HEK293 (cell line): ENCODE measurements at regions not wholly inside any gene's neighbourhood (a gene's known extent, or its start where the extent isn't known, plus 50 kb on each side); places are given as distances from the start of the nearest gene placed in this dataset.
A peak's percentile ranks its signal among the peaks of the same experiment; 100 is the strongest.

Experiments used
- KLF10 ChIP-seq: fragments of 450-650 bp; IDR thresholded peaks from 2 replicates; pipeline ENCODE4 v1.5.1; 2018; ENCODE audit warnings: missing biosample characterization, mild to moderate bottlenecking, missing genetic modification characterization
- KLF7 ChIP-seq: fragments of 450-650 bp; formaldehyde crosslinking; IDR thresholded peaks from 2 replicates; pipeline ENCODE4 v1.5.1; 2016; ENCODE audit warnings: missing biosample characterization, missing genetic modification characterization, borderline replicate concordance
- KLF8 ChIP-seq: fragments of 450-650 bp; formaldehyde crosslinking; IDR thresholded peaks from 2 replicates; pipeline ENCODE4 v1.5.1; 2016; ENCODE audit warnings: missing biosample characterization, missing genetic modification characterization
- MYNN ChIP-seq: fragments of 450-650 bp; formaldehyde crosslinking; IDR thresholded peaks from 2 replicates; pipeline ENCODE4 v1.5.1; 2016; ENCODE audit warnings: missing biosample characterization, missing genetic modification characterization, borderline replicate concordance
- OSR2 ChIP-seq: fragments of 450-650 bp; formaldehyde crosslinking; IDR thresholded peaks from 2 replicates; pipeline ENCODE4 v1.5.1; 2016; ENCODE audit warnings: missing biosample characterization, missing genetic modification characterization
- REPIN1 ChIP-seq: fragments of 450-650 bp; formaldehyde crosslinking; IDR thresholded peaks from 2 replicates; pipeline ENCODE4 v1.5.1; 2017; ENCODE audit warnings: missing biosample characterization, missing genetic modification characterization, low read depth
- SP2 ChIP-seq: fragments of 450-650 bp; formaldehyde crosslinking; IDR thresholded peaks from 2 replicates; pipeline ENCODE4 v1.5.1; 2016; ENCODE audit warnings: missing biosample characterization, missing genetic modification characterization
- WT1 ChIP-seq: fragments of 450-650 bp; formaldehyde crosslinking; IDR thresholded peaks from 2 replicates; pipeline ENCODE4 v1.5.1; 2016; ENCODE audit warnings: missing biosample characterization, missing genetic modification characterization
- ZNF138 ChIP-seq: fragments of 450-650 bp; formaldehyde crosslinking; IDR thresholded peaks from 2 replicates; pipeline ENCODE4 v1.5.1; 2016; ENCODE audit warnings: missing biosample characterization, missing genetic modification characterization, borderline replicate concordance
- ZNF211 ChIP-seq: fragments of 450-650 bp; formaldehyde crosslinking; IDR thresholded peaks from 2 replicates; pipeline ENCODE4 v1.5.1; 2016; ENCODE audit warnings: low read depth, missing biosample characterization, missing genetic modification characterization
- ZNF248 ChIP-seq: fragments of 450-650 bp; formaldehyde crosslinking; IDR thresholded peaks from 2 replicates; pipeline ENCODE4 v1.5.1; 2017; ENCODE audit warnings: missing biosample characterization, missing genetic modification characterization
- ZNF335 ChIP-seq: fragments of 450-650 bp; formaldehyde crosslinking; conservative IDR thresholded peaks from 2 replicates; pipeline ENCODE4 v1.5.1; 2016; ENCODE audit warnings: missing biosample characterization, missing genetic modification characterization
- ZNF350 ChIP-seq: fragments of 450-650 bp; formaldehyde crosslinking; IDR thresholded peaks from 2 replicates; pipeline ENCODE4 v1.5.0; 2017; ENCODE audit warnings: missing biosample characterization, mild to moderate bottlenecking, missing genetic modification characterization
- ZNF473 ChIP-seq: fragments of 450-650 bp; formaldehyde crosslinking; IDR thresholded peaks from 2 replicates; pipeline ENCODE4 v1.5.1; 2017; ENCODE audit warnings: missing biosample characterization, missing genetic modification characterization
- ZNF521 ChIP-seq: fragments of 450-650 bp; formaldehyde crosslinking; IDR thresholded peaks from 2 replicates; pipeline ENCODE4 v1.5.1; 2017; ENCODE audit warnings: missing biosample characterization, mild to moderate bottlenecking, missing genetic modification characterization
- ZNF530 ChIP-seq: fragments of 450-650 bp; formaldehyde crosslinking; IDR thresholded peaks from 2 replicates; pipeline ENCODE4 v1.5.1; 2016; ENCODE audit warnings: low read depth, missing biosample characterization, missing genetic modification characterization
- ZNF544 ChIP-seq: fragments of 450-650 bp; formaldehyde crosslinking; IDR thresholded peaks from 2 replicates; pipeline ENCODE4 v1.5.0; 2017; ENCODE audit warnings: missing biosample characterization, missing genetic modification characterization
- ZNF549 ChIP-seq: fragments of 450-650 bp; IDR thresholded peaks from 2 replicates; pipeline ENCODE4 v1.5.1; 2018; ENCODE audit warnings: missing biosample characterization, missing genetic modification characterization, mild to moderate bottlenecking, inconsistent platforms, moderate library complexity
- ZNF558 ChIP-seq: fragments of 450-650 bp; formaldehyde crosslinking; IDR thresholded peaks from 2 replicates; pipeline ENCODE4 v1.5.1; 2016; ENCODE audit warnings: missing biosample characterization, missing genetic modification characterization
- ZNF600 ChIP-seq: fragments of 450-650 bp; formaldehyde crosslinking; IDR thresholded peaks from 2 replicates; pipeline ENCODE4 v1.5.1; 2016; ENCODE audit warnings: missing biosample characterization, missing genetic modification characterization
- ZNF658 ChIP-seq: fragments of 450-650 bp; formaldehyde crosslinking; IDR thresholded peaks from 2 replicates; pipeline ENCODE4; 2016; ENCODE audit warnings: missing biosample characterization, missing genetic modification characterization
- ZNF660 ChIP-seq: fragments of 450-650 bp; IDR thresholded peaks from 2 replicates; pipeline ENCODE4 v1.5.1; 2018; ENCODE audit warnings: missing biosample characterization, mild to moderate bottlenecking, missing genetic modification characterization
- ZNF677 ChIP-seq: fragments of 450-650 bp; IDR thresholded peaks from 2 replicates; pipeline ENCODE4 v1.5.0; 2018; ENCODE audit warnings: missing biosample characterization, mild to moderate bottlenecking, missing genetic modification characterization, moderate library complexity
- ZNF792 ChIP-seq: fragments of 450-650 bp; formaldehyde crosslinking; IDR thresholded peaks from 2 replicates; pipeline ENCODE4 v1.5.1; 2016; ENCODE audit warnings: missing biosample characterization, missing genetic modification characterization
- ZSCAN23 ChIP-seq: fragments of 450-650 bp; formaldehyde crosslinking; IDR thresholded peaks from 2 replicates; pipeline ENCODE4 v1.5.1; 2016; ENCODE audit warnings: missing biosample characterization, missing genetic modification characterization
- TF ChIP-seq, protein P1 (sequence below): fragments of 450-650 bp; formaldehyde crosslinking; IDR thresholded peaks from 2 replicates; pipeline ENCODE4 v1.5.1; 2016; ENCODE audit warnings: missing biosample characterization, missing genetic modification characterization
- TF ChIP-seq, protein P2 (sequence below): fragments of 450-650 bp; formaldehyde crosslinking; IDR thresholded peaks from 2 replicates; pipeline ENCODE4 v1.5.1; 2016; ENCODE audit warnings: missing biosample characterization, missing genetic modification characterization
- TF ChIP-seq, protein P3 (sequence below): fragments of 450-650 bp; IDR thresholded peaks from 2 replicates; pipeline ENCODE4 v1.5.1; 2018; ENCODE audit warnings: missing biosample characterization, mild to moderate bottlenecking, missing genetic modification characterization
- TF ChIP-seq, protein P4 (sequence below): fragments of 450-650 bp; formaldehyde crosslinking; conservative IDR thresholded peaks from 2 replicates; pipeline ENCODE4 v1.5.1; 2016; ENCODE audit warnings: low read depth, missing biosample characterization, missing genetic modification characterization
- TF ChIP-seq, protein P5 (sequence below): fragments of 450-650 bp; formaldehyde crosslinking; IDR thresholded peaks from 2 replicates; pipeline ENCODE4 v1.5.1; 2017; ENCODE audit warnings: missing biosample characterization, missing genetic modification characterization
- TF ChIP-seq, protein P6 (sequence below): fragments of 450-650 bp; formaldehyde crosslinking; IDR thresholded peaks from 2 replicates; pipeline ENCODE4 v1.5.1; 2017; ENCODE audit warnings: missing biosample characterization, missing genetic modification characterization
- TF ChIP-seq, protein P7 (sequence below): fragments of 450-650 bp; formaldehyde crosslinking; IDR thresholded peaks from 2 replicates; pipeline ENCODE4 v1.5.1; 2016; ENCODE audit warnings: missing biosample characterization, missing genetic modification characterization

DNA sequence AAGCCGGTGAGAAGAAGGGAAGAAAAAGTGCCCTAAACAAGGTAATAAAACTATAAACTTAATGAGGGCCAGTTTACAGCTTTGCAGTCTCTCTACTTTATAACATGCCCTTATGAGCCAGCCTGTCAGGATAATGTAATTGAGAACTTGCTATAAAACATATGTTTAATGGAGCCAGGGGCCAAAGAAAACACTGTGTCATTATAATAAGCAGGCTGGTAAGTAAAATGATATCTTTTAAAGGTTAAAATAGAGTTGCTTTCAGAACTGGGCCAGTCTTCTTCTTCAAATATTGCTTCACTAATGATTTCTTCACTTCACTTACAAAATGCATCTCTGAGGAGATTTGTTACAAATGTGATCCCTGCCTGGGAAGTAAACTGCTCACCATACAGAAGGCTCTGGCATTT lies 192.5 kb downstream of the SHOX2 start (continued):
- TF ChIP-seq ZNF549 (tag by site-specific recombination) (peak; percentile 53; the same call in 1 of the 2 replicates), REPIN1 (tag by site-specific recombination) (no peak), ZNF600 (tag by site-specific recombination) (no peak), ZSCAN23 (tag by site-specific recombination) (no peak), ZNF660 (tag by site-specific recombination) (no peak), ZNF350 (tag by site-specific recombination) (0 out of 2 replicates have a peak, but pooled peaks have one; percentile 27), KLF8 (peak; percentile 51; the same call in 1 of the 2 replicates), ZNF138 (tag by site-specific recombination) (no peak), ZNF530 (tag by site-specific recombination) (no peak), ZNF544 (tag by site-specific recombination) (no peak), ZNF521 (tag by site-specific recombination) (no peak), KLF7 (tag by site-specific recombination) (no peak), SP2 (no peak), ZNF558 (tag by site-specific recombination) (peak; percentile 70; the same call in 1 of the 2 replicates), WT1 (peak; percentile 75), ZNF677 (tag by site-specific recombination) (no peak), MYNN (tag by site-specific recombination) (peak; percentile 52; the same call in 1 of the 2 replicates), ZNF792 (tag by site-specific recombination) (no peak), ZNF473 (no peak), ZNF211 (tag by site-specific recombination) (no peak), ZNF248 (no peak), ZNF335 (tag by site-specific recombination) (no peak), OSR2 (tag by site-specific recombination) (peak; percentile 95), KLF10 (no peak; the same call in 1 of the 2 replicates), ZNF658 (tag by site-specific recombination) (no peak)
- TF ChIP-seq, protein P1, sequence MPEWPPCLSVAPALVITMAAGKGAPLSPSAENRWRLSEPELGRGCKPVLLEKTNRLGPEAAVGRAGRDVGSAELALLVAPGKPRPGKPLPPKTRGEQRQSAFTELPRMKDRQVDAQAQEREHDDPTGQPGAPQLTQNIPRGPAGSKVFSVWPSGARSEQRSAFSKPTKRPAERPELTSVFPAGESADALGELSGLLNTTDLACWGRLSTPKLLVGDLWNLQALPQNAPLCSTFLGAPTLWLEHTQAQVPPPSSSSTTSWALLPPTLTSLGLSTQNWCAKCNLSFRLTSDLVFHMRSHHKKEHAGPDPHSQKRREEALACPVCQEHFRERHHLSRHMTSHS: peak; percentile 86
- TF ChIP-seq, protein P2, sequence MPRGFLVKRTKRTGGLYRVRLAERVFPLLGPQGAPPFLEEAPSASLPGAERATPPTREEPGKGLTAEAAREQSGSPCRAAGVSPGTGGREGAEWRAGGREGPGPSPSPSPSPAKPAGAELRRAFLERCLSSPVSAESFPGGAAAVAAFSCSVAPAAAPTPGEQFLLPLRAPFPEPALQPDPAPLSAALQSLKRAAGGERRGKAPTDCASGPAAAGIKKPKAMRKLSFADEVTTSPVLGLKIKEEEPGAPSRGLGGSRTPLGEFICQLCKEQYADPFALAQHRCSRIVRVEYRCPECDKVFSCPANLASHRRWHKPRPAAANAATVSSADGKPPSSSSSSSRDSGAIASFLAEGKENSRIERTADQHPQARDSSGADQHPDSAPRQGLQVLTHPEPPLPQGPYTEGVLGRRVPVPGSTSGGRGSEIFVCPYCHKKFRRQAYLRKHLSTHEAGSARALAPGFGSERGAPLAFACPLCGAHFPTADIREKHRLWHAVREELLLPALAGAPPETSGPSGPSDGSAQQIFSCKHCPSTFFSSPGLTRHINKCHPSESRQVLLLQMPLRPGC (tag by site-specific recombination): no peak
- TF ChIP-seq, protein P3, sequence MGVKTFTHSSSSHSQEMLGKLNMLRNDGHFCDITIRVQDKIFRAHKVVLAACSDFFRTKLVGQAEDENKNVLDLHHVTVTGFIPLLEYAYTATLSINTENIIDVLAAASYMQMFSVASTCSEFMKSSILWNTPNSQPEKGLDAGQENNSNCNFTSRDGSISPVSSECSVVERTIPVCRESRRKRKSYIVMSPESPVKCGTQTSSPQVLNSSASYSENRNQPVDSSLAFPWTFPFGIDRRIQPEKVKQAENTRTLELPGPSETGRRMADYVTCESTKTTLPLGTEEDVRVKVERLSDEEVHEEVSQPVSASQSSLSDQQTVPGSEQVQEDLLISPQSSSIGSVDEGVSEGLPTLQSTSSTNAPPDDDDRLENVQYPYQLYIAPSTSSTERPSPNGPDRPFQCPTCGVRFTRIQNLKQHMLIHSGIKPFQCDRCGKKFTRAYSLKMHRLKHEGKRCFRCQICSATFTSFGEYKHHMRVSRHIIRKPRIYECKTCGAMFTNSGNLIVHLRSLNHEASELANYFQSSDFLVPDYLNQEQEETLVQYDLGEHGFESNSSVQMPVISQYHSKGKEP (tag by site-specific recombination): peak; percentile 92
- TF ChIP-seq, protein P4, sequence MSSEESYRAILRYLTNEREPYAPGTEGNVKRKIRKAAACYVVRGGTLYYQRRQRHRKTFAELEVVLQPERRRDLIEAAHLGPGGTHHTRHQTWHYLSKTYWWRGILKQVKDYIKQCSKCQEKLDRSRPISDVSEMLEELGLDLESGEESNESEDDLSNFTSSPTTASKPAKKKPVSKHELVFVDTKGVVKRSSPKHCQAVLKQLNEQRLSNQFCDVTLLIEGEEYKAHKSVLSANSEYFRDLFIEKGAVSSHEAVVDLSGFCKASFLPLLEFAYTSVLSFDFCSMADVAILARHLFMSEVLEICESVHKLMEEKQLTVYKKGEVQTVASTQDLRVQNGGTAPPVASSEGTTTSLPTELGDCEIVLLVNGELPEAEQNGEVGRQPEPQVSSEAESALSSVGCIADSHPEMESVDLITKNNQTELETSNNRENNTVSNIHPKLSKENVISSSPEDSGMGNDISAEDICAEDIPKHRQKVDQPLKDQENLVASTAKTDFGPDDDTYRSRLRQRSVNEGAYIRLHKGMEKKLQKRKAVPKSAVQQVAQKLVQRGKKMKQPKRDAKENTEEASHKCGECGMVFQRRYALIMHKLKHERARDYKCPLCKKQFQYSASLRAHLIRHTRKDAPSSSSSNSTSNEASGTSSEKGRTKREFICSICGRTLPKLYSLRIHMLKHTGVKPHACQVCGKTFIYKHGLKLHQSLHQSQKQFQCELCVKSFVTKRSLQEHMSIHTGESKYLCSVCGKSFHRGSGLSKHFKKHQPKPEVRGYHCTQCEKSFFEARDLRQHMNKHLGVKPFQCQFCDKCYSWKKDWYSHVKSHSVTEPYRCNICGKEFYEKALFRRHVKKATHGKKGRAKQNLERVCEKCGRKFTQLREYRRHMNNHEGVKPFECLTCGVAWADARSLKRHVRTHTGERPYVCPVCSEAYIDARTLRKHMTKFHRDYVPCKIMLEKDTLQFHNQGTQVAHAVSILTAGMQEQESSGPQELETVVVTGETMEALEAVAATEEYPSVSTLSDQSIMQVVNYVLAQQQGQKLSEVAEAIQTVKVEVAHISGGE (tag by site-specific recombination): no peak
- TF ChIP-seq, protein P5, sequence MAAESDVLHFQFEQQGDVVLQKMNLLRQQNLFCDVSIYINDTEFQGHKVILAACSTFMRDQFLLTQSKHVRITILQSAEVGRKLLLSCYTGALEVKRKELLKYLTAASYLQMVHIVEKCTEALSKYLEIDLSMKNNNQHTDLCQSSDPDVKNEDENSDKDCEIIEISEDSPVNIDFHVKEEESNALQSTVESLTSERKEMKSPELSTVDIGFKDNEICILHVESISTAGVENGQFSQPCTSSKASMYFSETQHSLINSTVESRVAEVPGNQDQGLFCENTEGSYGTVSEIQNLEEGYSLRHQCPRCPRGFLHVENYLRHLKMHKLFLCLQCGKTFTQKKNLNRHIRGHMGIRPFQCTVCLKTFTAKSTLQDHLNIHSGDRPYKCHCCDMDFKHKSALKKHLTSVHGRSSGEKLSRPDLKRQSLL (tag by site-specific recombination): no peak
- TF ChIP-seq, protein P6, sequence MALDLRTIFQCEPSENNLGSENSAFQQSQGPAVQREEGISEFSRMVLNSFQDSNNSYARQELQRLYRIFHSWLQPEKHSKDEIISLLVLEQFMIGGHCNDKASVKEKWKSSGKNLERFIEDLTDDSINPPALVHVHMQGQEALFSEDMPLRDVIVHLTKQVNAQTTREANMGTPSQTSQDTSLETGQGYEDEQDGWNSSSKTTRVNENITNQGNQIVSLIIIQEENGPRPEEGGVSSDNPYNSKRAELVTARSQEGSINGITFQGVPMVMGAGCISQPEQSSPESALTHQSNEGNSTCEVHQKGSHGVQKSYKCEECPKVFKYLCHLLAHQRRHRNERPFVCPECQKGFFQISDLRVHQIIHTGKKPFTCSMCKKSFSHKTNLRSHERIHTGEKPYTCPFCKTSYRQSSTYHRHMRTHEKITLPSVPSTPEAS (tag by site-specific recombination): 0 out of 2 replicates have a peak, but pooled peaks have one; percentile 37
- TF ChIP-seq, protein P7, sequence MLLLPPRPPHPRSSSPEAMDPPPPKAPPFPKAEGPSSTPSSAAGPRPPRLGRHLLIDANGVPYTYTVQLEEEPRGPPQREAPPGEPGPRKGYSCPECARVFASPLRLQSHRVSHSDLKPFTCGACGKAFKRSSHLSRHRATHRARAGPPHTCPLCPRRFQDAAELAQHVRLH: peak; percentile 92
